ENCODE measurements at regions not wholly inside any gene's neighbourhood (a gene's known extent, or its start where the extent isn't known, plus 50 kb on each side); places are given as distances from the start of the nearest gene placed in this dataset.

GRCh38 chr18:56358608-56359280, 279.6 kb downstream of the TXNL1 start:
- no peak for TF ChIP-seq CTCF (IDR thresholded peaks at IDR 0.05)
- ChIA-PET CTCF (no interaction called here), POLR2A (no interaction called here)
- H3K9me3 ChIP-seq (ENCODE audit: control insufficient read depth, insufficient read depth, low read depth, low read length): no peaks in the 10 kb centered on the region; the same call in 1 of the 2 replicates
- in situ Hi-C loops (cut with HindIII; ENCODE audit: low pct_unique_long_range_greater_than_20kb, low sequenced_read_pairs) (no loop called here), intact Hi-C loops (cut with micrococcal nuclease; ENCODE audit: unreplicated experiment) (no loop called here)
- no peak overlapping the region for H3K4me3 ChIP-seq (ENCODE audit: low read depth in 2 of 2, low read length in 2 of 2)
- no peak overlapping the region for H3K27ac ChIP-seq (ENCODE audit: low read length)
- ATAC-seq (no peak), DNase-seq (ENCODE audit: low read depth, low spot score) (no peak)
- no TSS peak for BruUV-seq (replicated peaks)
- no peaks in the 10 kb centered on the region for H3K4me1 ChIP-seq (ENCODE audit: control insufficient read depth, insufficient read depth, low read length)
- no peaks in the 10 kb centered on the region for H3K27me3 ChIP-seq (ENCODE audit: control insufficient read depth, insufficient read depth, low read length)
- no peaks in the 10 kb centered on the region for H3K36me3 ChIP-seq (ENCODE audit: control insufficient read depth, insufficient read depth, low read length)

GRCh38 chr18:56353663-56354260, 284.6 kb downstream of the TXNL1 start:
- DNase-seq (ENCODE audit: low read depth, low spot score) (no peak), ATAC-seq (no peak)
- POLR2A ChIA-PET: interaction anchor here (0.8 kb wide), 1 partner anchor 298 kb away, joined by 3 read pairs; no protein-coding TSS in a partner anchor
- no peak overlapping the region for H3K27ac ChIP-seq (ENCODE audit: low read length)
- no TSS peak for BruUV-seq (replicated peaks)
- intact Hi-C loops (cut with micrococcal nuclease; ENCODE audit: unreplicated experiment): no loop called here
- H3K36me3 ChIP-seq (ENCODE audit: control insufficient read depth, insufficient read depth, low read length): no peaks in the 10 kb centered on the region
- H3K4me3 ChIP-seq (ENCODE audit: low read depth in 2 of 2, low read length in 2 of 2): no peak overlapping the region
- no peaks in the 10 kb centered on the region for H3K9me3 ChIP-seq (ENCODE audit: control insufficient read depth, insufficient read depth, low read depth, low read length)
- TF ChIP-seq POLR2AphosphoS5 (IDR thresholded peaks at IDR 0.05; ENCODE audit: low read depth, low read length) (no peak), SIN3A (IDR thresholded peaks at IDR 0.05; ENCODE audit: borderline replicate concordance, insufficient read depth, low read depth, low read length) (no peak), TCF7L2 (IDR thresholded peaks at IDR 0.05; ENCODE audit: low read depth, low read length) (no peak), REST (IDR thresholded peaks at IDR 0.05; ENCODE audit: insufficient read depth in 1 of 2, low read depth in 2 of 2, low read length in 1 of 2) (no peak), CTCF (IDR thresholded peaks at IDR 0.05) (no peak)
- in situ Hi-C loops (cut with HindIII; ENCODE audit: low pct_unique_long_range_greater_than_20kb, low sequenced_read_pairs): no loop called here
- no peaks in the 10 kb centered on the region for H3K27me3 ChIP-seq (ENCODE audit: control insufficient read depth, insufficient read depth, low read length)
- CTCF ChIA-PET: no interaction called here
- H3K4me1 ChIP-seq (ENCODE audit: control insufficient read depth, insufficient read depth, low read length): no peaks in the 10 kb centered on the region

All from Panc1 (cell line).